ENCODE measurements at regions not wholly inside any gene's neighbourhood (a gene's known extent, or its start where the extent isn't known, plus 50 kb on each side); places are given as distances from the start of the nearest gene placed in this dataset.

- no peaks in the 10 kb centered on the region for H3K27me3 ChIP-seq
- DNase-seq: no peak
- H3K36me3 ChIP-seq: no peaks in the 10 kb centered on the region
- no peak overlapping the region for H3K4me3 ChIP-seq (ENCODE audit: low read depth, low read length)
- no peaks in the 10 kb centered on the region for H3K9me3 ChIP-seq
- TF ChIP-seq CTCF (IDR thresholded peaks at IDR 0.05; ENCODE audit: low read depth, low read length): no peak
- peaks cover 3% of the 10 kb centered on the region; the same call in 1 of the 2 replicates for H3K4me1 ChIP-seq
Observed at GRCh38 chr3:71977525-71977924, 192.6 kb upstream of the PROK2 start.

GRCh38 chr3:71975573-71975972 is 190.6 kb upstream of the PROK2 start:
- Histone ChIP-seq H3K4me3 (ENCODE audit: low read depth, low read length) (no peak overlapping the region), H3K27me3 (no peaks in the 10 kb centered on the region)

GRCh38 chr3:71974786-71975185 is 189.8 kb upstream of the PROK2 start:
- DNase-seq: no peak
- no peaks in the 10 kb centered on the region for H3K36me3 ChIP-seq
- no peak overlapping the region for H3K4me3 ChIP-seq (ENCODE audit: low read depth, low read length)
- peaks cover 3% of the 10 kb centered on the region; the same call in 1 of the 2 replicates for H3K4me1 ChIP-seq
- H3K9me3 ChIP-seq: no peaks in the 10 kb centered on the region
- no peaks in the 10 kb centered on the region for H3K27me3 ChIP-seq
- no peak for TF ChIP-seq CTCF (IDR thresholded peaks at IDR 0.05; ENCODE audit: low read depth, low read length)

More at GRCh38 chr3:71975573-71975972, 190.6 kb upstream of the PROK2 start:
- H3K4me1 ChIP-seq: peaks cover 3% of the 10 kb centered on the region; the same call in 1 of the 2 replicates
- no peak for TF ChIP-seq CTCF (IDR thresholded peaks at IDR 0.05; ENCODE audit: low read depth, low read length)
- H3K9me3 ChIP-seq: no peaks in the 10 kb centered on the region
- no peaks in the 10 kb centered on the region for H3K36me3 ChIP-seq
- no peak for DNase-seq

- no peaks in the 10 kb centered on the region for H3K9me3 ChIP-seq
- no peaks in the 10 kb centered on the region for H3K27me3 ChIP-seq
- DNase-seq: no peak
- H3K36me3 ChIP-seq: no peaks in the 10 kb centered on the region
- H3K4me3 ChIP-seq (ENCODE audit: low read depth, low read length): no peak overlapping the region
- H3K4me1 ChIP-seq: peaks cover 6% of the 10 kb centered on the region
- no peak for TF ChIP-seq CTCF (IDR thresholded peaks at IDR 0.05; ENCODE audit: low read depth, low read length)
Observed at GRCh38 chr3:71973274-71974030, 188.5 kb upstream of the PROK2 start.

GRCh38 chr3:71972031-71972430 is 187.1 kb upstream of the PROK2 start:
- Histone ChIP-seq H3K4me3 (ENCODE audit: low read depth, low read length) (no peak overlapping the region), H3K4me1 (peaks cover 3% of the 10 kb centered on the region), H3K9me3 (no peaks in the 10 kb centered on the region), H3K27me3 (no peaks in the 10 kb centered on the region), H3K36me3 (no peaks in the 10 kb centered on the region)
- no peak; the same call in 1 of the 2 replicates for TF ChIP-seq CTCF (IDR thresholded peaks at IDR 0.05; ENCODE audit: low read depth, low read length)
- peak; percentile 60 for DNase-seq

- H3K27me3 ChIP-seq: no peaks in the 10 kb centered on the region
- TF ChIP-seq CTCF (IDR thresholded peaks at IDR 0.05; ENCODE audit: low read depth, low read length): no peak
- DNase-seq: no peak
- no peaks in the 10 kb centered on the region for H3K9me3 ChIP-seq
- H3K4me3 ChIP-seq (ENCODE audit: low read depth, low read length): no peak overlapping the region
- peaks cover 15% of the 10 kb centered on the region for H3K4me1 ChIP-seq
- no peaks in the 10 kb centered on the region for H3K36me3 ChIP-seq
Observed at GRCh38 chr3:71968544-71968943, 183.6 kb upstream of the PROK2 start.

Data from BE2C (cell line).